ENCODE measurements at regions not wholly inside any gene's neighbourhood (a gene's known extent, or its start where the extent isn't known, plus 50 kb on each side); places are given as distances from the start of the nearest gene placed in this dataset.

- Histone ChIP-seq H3K4me3 (no peak overlapping the region), H3K4me1 (no peaks in the 10 kb centered on the region), H3K27ac (no peak overlapping the region), H3K36me3 (no peaks in the 10 kb centered on the region), H3K27me3 (replicated peaks in 1 of 7) (no peaks in the 10 kb centered on the region), H3K9me3 (peaks cover 0 to 76% (median 30%) of the 10 kb centered on the region in 8 donors)
- intact Hi-C loops (cut with DNase I; ENCODE audit: low total_unique reads), result no loop called here
- no peak for TF ChIP-seq POLR2AphosphoS5 (IDR thresholded peaks at IDR 0.05)
- TF ChIP-seq POLR2A (IDR thresholded peaks at IDR 0.05), result no peak
- TF ChIP-seq CTCF (IDR thresholded peaks at IDR 0.05 in 8 of 11, conservative IDR thresholded peaks at IDR 0.05 in 3 of 11), result no peak
- WGBS, 5 donors, result 11 to 38% (median 24%) methylated on average over 3 to 5 of the region's 5 CpGs
- DNase-seq, result no peak
Measured at GRCh38 chr22:34004058-34004457, 83.8 kb upstream of the LARGE1 start.

- 70 to 91% (median 83%) methylated on average over 3 of the region's 3 CpGs for WGBS, 5 donors
- Histone ChIP-seq H3K27ac (no peak overlapping the region), H3K4me3 (no peak overlapping the region), H3K36me3 (no peaks in the 10 kb centered on the region), H3K27me3 (replicated peaks in 1 of 7) (no peaks in the 10 kb centered on the region), H3K4me1 (no peaks in the 10 kb centered on the region), H3K9me3 (peaks cover 0 to 67% (median 25%) of the 10 kb centered on the region in 8 donors)
- TF ChIP-seq POLR2A (IDR thresholded peaks at IDR 0.05) (no peak), POLR2AphosphoS5 (IDR thresholded peaks at IDR 0.05) (no peak), CTCF (IDR thresholded peaks at IDR 0.05 in 8 of 11, conservative IDR thresholded peaks at IDR 0.05 in 3 of 11) (no peak)
- DNase-seq, result no peak
- intact Hi-C loops (cut with DNase I; ENCODE audit: low total_unique reads), result no loop called here
Measured at GRCh38 chr22:34010259-34010658, 90.0 kb upstream of the LARGE1 start.

GRCh38 chr22:34015642-34016041, 95.4 kb upstream of the LARGE1 start:
- H3K27me3 ChIP-seq (replicated peaks in 1 of 7), result no peaks in the 10 kb centered on the region
- no peaks in the 10 kb centered on the region for H3K4me1 ChIP-seq
- no peak overlapping the region for H3K4me3 ChIP-seq
- no peak for DNase-seq
- H3K27ac ChIP-seq, result no peak overlapping the region
- no peaks in the 10 kb centered on the region for H3K36me3 ChIP-seq
- intact Hi-C loops (cut with DNase I; ENCODE audit: low total_unique reads), result no loop called here
- peaks cover 0 to 57% (median 30%) of the 10 kb centered on the region in 8 donors for H3K9me3 ChIP-seq
- 49 to 82% (median 67%) methylated on average over 3 of the region's 3 CpGs for WGBS, 5 donors
- TF ChIP-seq CTCF (IDR thresholded peaks at IDR 0.05 in 8 of 11, conservative IDR thresholded peaks at IDR 0.05 in 3 of 11), result no peak
- TF ChIP-seq POLR2AphosphoS5 (IDR thresholded peaks at IDR 0.05), result no peak
- TF ChIP-seq POLR2A (IDR thresholded peaks at IDR 0.05), result no peak

GRCh38 chr22:34017205-34017604, 96.9 kb upstream of the LARGE1 start:
- peaks cover 0 to 52% (median 30%) of the 10 kb centered on the region in 8 donors for H3K9me3 ChIP-seq
- intact Hi-C loops (cut with DNase I; ENCODE audit: low total_unique reads), result no loop called here
- H3K4me3 ChIP-seq, result no peak overlapping the region
- H3K27ac ChIP-seq, result no peak overlapping the region
- TF ChIP-seq POLR2AphosphoS5 (IDR thresholded peaks at IDR 0.05), result no peak
- TF ChIP-seq CTCF (IDR thresholded peaks at IDR 0.05 in 8 of 11, conservative IDR thresholded peaks at IDR 0.05 in 3 of 11), result no peak
- no peak for TF ChIP-seq POLR2A (IDR thresholded peaks at IDR 0.05)
- H3K4me1 ChIP-seq, result no peaks in the 10 kb centered on the region
- 57 to 72% (median 60%) methylated on average over 4 of the region's 4 CpGs for WGBS, 5 donors
- H3K27me3 ChIP-seq (replicated peaks in 1 of 7), result no peaks in the 10 kb centered on the region
- no peak for DNase-seq
- H3K36me3 ChIP-seq, result no peaks in the 10 kb centered on the region

Measured in spleen (tissue), 11 donors.